Renal cortex interstitium (tissue), 11 donors: ENCODE measurements at regions not wholly inside any gene's neighbourhood (a gene's known extent, or its start where the extent isn't known, plus 50 kb on each side); places are given as distances from the start of the nearest gene placed in this dataset.

Experiments
- DNase-seq, 11 donors: peaks; one replicate each; pipeline ENCODE4 v3.0.0-alpha.2; 2013; ENCODE audit warnings: low read depth in 9 of 11, low spot score in 4 of 11; ENCODE audit errors: extremely low read depth in 1 of 11

- DNase-seq, result no peak
Measured at GRCh38 chr6:113447088-113447831, 409.9 kb upstream of the MARCKS start.

DNA sequence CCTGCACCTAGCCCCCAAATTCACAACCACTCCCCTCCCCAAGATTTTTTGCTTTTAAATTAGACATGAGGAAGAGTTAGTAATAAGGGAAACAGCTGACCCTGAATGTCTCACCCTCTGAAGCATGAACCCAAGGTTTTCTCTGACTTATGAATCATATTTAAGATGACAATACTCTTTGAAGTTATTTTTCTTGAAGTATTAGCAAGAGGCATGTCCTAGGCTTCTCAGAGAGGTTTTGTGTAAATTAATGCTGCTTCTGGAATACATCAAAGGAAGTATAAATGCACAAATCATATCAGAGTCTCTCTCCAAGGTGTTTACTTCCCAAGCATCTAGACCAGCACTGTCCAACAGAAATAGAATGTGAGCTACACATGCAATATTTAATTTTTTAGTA, 408.1 kb upstream of the MARCKS start:
- no peak for DNase-seq

- DNase-seq, result no peak
Measured at GRCh38 chr6:113450061-113450465, 407.1 kb upstream of the MARCKS start.

GRCh38 chr6:113451049-113451448, 406.1 kb upstream of the MARCKS start:
- no peak for DNase-seq

- DNase-seq, result no peak
Measured at GRCh38 chr6:113457198-113457597, 399.9 kb upstream of the MARCKS start.

GRCh38 chr6:113457751-113458150, 399.4 kb upstream of the MARCKS start:
- DNase-seq, result no peak

GRCh38 chr6:113458368-113459010, 398.7 kb upstream of the MARCKS start:
- DNase-seq, result peak in 6 of 11 donors; percentile 19 to 47 (median 28)

GRCh38 chr6:113461153-113461932, 395.8 kb upstream of the MARCKS start:
- DNase-seq, result no peak

DNA sequence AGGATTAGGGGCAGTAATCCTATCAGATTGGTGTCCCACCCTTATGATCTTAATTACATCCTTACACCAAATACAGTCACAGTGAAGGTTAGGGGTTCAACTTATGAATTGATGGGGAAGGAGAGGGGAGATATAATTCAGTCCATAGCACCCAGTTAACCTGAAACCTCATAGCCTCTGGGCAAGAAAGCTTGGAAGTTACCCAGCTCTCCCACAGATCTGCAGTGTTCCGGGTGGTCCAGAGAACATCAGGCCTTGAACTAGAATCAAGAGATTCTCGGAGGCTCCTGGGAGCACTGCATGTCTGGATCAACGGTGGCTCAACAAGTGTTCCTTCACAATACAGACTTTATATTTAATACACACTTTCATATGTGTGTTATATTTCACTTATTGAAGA, 392.6 kb upstream of the MARCKS start:
- DNase-seq, result no peak

DNA sequence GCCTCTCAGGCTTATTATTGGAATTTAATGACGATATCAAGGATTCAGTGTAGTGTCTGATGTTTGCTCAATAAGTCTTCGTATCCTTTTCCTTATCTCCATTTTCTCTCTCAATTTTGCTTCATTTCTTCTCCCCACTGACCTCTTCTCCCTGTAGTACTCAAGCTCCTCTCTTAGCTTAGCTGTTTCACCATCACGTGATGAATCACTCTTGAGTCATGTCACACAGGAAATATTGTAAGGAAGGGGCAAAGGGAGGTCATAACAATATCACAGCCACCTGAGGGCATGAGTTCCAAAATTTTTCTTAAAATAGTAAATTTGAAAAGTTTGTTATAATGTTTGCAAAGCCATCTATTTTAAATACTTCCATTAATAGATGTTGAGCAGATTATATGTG, 392.2 kb upstream of the MARCKS start:
- no peak for DNase-seq

DNA sequence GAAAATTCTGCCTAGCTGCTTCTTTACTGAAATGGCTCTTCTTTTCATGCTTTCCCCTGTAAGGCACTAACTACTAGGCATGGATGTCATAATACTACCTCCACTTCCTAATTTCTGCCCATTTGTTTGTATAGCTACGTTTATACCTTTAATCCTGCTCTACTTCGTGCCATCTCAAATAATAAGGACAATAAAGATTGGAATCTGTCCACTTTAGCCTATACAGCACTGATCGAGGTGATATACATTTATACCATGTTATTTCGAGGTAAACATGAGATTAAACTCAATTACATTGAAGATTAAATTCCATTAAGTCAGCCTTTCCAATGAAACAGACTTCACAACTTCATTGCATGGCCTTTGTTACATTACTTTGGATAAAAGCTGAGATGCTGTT, 390.6 kb upstream of the MARCKS start:
- DNase-seq, result no peak

- DNase-seq, result no peak
Measured at GRCh38 chr6:113475392-113475791, 381.8 kb upstream of the MARCKS start.

GRCh38 chr6:113476937-113477839, 380.0 kb upstream of the MARCKS start:
- DNase-seq, result no peak

DNA sequence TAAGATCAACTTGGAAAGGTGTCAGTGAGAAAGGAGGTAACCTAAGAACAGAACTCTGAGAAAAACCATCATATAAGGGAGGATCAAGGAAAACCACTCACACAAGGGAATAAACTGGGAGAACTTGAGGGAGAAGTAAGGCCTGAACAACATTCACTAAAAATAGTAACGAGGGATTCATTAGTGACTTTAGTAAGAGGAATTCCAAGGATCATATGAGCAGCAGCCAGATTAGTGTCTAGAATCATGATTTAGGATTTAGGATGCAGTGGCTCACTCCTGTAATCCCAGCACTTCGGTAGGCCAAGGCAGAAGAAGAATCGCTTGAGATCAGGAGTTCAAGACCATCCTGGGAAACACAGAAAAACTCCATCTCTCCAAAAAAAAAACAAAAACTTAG, 376.5 kb upstream of the MARCKS start:
- DNase-seq, result no peak

DNA sequence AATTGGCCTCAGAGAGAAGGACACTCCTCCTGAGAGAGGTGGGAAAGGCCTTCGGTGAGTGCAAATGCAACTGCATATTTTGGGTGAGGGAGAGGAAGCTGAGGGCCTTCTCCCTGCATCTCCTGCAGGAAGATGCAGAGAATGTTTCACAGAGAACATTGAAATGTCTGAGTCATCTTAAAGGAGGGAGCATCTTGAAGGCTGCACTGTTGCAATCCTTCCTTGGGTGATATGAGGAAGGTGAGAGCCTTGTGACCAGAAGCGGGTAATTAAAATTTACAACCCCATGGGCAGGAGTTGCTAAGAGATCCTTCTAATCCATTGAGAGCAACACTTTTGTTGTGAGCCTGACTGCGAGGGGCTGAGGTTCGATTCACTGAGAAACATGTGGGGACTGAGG, 375.7 kb upstream of the MARCKS start:
- no peak for DNase-seq

- DNase-seq, result no peak
Measured at GRCh38 chr6:113481910-113482309, 375.2 kb upstream of the MARCKS start.

GRCh38 chr6:113482771-113483170, 374.4 kb upstream of the MARCKS start:
- no peak for DNase-seq

DNA sequence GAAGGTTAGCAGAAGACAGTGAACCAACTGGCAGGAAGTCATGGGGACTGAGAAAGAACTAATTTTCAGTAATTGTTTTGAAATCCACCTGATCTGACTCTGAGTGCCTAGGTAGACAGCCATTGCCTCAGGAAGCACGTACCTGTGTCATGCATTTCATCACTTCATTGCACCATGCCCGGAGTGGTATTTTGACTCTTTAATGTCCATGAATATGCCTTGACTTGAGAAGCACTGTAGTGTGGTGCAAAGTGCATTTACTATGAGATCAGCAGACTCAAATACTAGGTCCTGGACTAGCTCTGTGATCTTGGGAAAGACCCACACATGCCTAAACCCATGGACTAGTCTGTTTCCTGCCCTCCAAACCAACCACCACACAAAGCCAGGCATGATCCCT, 370.9 kb upstream of the MARCKS start:
- DNase-seq, result no peak

- DNase-seq, result no peak
Measured at GRCh38 chr6:113487489-113488058, 369.6 kb upstream of the MARCKS start.
